HEK293T (cell line): ENCODE measurements at regions not wholly inside any gene's neighbourhood (a gene's known extent, or its start where the extent isn't known, plus 50 kb on each side); places are given as distances from the start of the nearest gene placed in this dataset.

Experiments used
- CTCF ChIA-PET: fragments of 350-600 bp; formaldehyde crosslinking; extraction: SDS; loops from one replicate; lab custom pipeline; 2021; ENCODE audit warnings: antibody characterized with exemption, inconsistent platforms; lab: Yijun Ruan, JAX
- POLR2A ChIA-PET: fragments of 350-600 bp; formaldehyde crosslinking; extraction: SDS; loops from one replicate; lab custom pipeline; 2020; ENCODE audit warnings: antibody characterized with exemption, inconsistent platforms; lab: Yijun Ruan, JAX
- DNase-seq: peaks from one replicate; pipeline ENCODE4 v3.0.0; 2012; ENCODE audit warnings: mixed read lengths; ENCODE audit errors: extremely low spot score
- ARNT ChIP-seq: fragments of 450-650 bp; IDR thresholded peaks from 2 replicates; pipeline ENCODE4 v1.6.1; 2017; ENCODE audit warnings: mild to moderate bottlenecking
- BHLHE40 ChIP-seq: fragments of 450-650 bp; IDR thresholded peaks from 2 replicates; pipeline ENCODE4 v1.6.1; 2016; ENCODE audit warnings: mild to moderate bottlenecking, moderate library complexity, borderline replicate concordance
- CTBP1 ChIP-seq: fragments of 450-650 bp; IDR thresholded peaks from 2 replicates; pipeline ENCODE4 v1.6.1; 2016; ENCODE audit warnings: borderline replicate concordance
- ELF4 ChIP-seq: fragments of 450-650 bp; IDR thresholded peaks from 2 replicates; pipeline ENCODE4 v1.6.1; 2017; ENCODE audit warnings: antibody characterized with exemption
- FOXA1 ChIP-seq: fragments of 450-650 bp; IDR thresholded peaks from 2 replicates; pipeline ENCODE4 v1.6.1; 2016; ENCODE audit warnings: mild to moderate bottlenecking
- FOXK2 ChIP-seq: fragments of 450-650 bp; IDR thresholded peaks from 2 replicates; pipeline ENCODE4 v1.6.1; 2016; ENCODE audit warnings: mild to moderate bottlenecking
- FOXM1 ChIP-seq: fragments of 450-650 bp; IDR thresholded peaks from 2 replicates; pipeline ENCODE4 v1.6.1; 2017; ENCODE audit warnings: mild to moderate bottlenecking, borderline replicate concordance
- HDGF ChIP-seq: fragments of 450-650 bp; IDR thresholded peaks from 2 replicates; pipeline ENCODE4 v1.6.1; 2017; ENCODE audit warnings: antibody characterized with exemption, borderline replicate concordance
- L3MBTL2 ChIP-seq: fragments of 450-650 bp; conservative IDR thresholded peaks from 2 replicates; pipeline ENCODE4 v1.6.1; 2016; ENCODE audit warnings: mild to moderate bottlenecking
- LEF1 ChIP-seq: fragments of 450-650 bp; IDR thresholded peaks from 2 replicates; pipeline ENCODE4 v1.6.1; 2017; ENCODE audit warnings: mild to moderate bottlenecking, borderline replicate concordance
- NFRKB ChIP-seq: fragments of 450-650 bp; IDR thresholded peaks from 2 replicates; pipeline ENCODE4 v1.6.1; 2016; ENCODE audit warnings: mild to moderate bottlenecking, moderate library complexity
- PKNOX1 ChIP-seq: fragments of 450-650 bp; IDR thresholded peaks from 2 replicates; pipeline ENCODE4 v1.6.1; 2016
- SP1 ChIP-seq: fragments of 450-650 bp; IDR thresholded peaks from 2 replicates; pipeline ENCODE4 v1.6.1; 2017
- SUZ12 ChIP-seq: fragments of 450-650 bp; IDR thresholded peaks from 2 replicates; pipeline ENCODE4 v1.6.1; 2016; ENCODE audit warnings: mild to moderate bottlenecking
- TARDBP ChIP-seq: fragments of 450-650 bp; IDR thresholded peaks from 2 replicates; pipeline ENCODE4 v1.6.1; 2016
- ZNF384 ChIP-seq: fragments of 450-650 bp; IDR thresholded peaks from 2 replicates; pipeline ENCODE4 v1.6.1; 2016

- DNase-seq = no peak
- POLR2A ChIA-PET = no interaction called here
- CTCF ChIA-PET = no interaction called here
- TF ChIP-seq L3MBTL2 (no peak), SP1 (no peak), FOXA1 (no peak), ZNF384 (no peak), NFRKB (no peak), CTBP1 (no peak), TARDBP (no peak), HDGF (no peak), FOXK2 (no peak), ARNT (no peak), SUZ12 (no peak), LEF1 (no peak), ELF4 (no peak), FOXM1 (no peak), BHLHE40 (no peak), PKNOX1 (no peak)
Observed at GRCh38 chr11:25990406-25990805, 341.5 kb upstream of the ANO3 start.

GRCh38 chr11:25991476-25991875 is 340.5 kb upstream of the ANO3 start:
- CTCF ChIA-PET = no interaction called here
- TF ChIP-seq SUZ12 (no peak), PKNOX1 (no peak), ZNF384 (no peak), L3MBTL2 (no peak), BHLHE40 (no peak), CTBP1 (no peak), ARNT (no peak), FOXM1 (no peak), HDGF (no peak), TARDBP (no peak), FOXA1 (no peak), NFRKB (no peak)

GRCh38 chr11:25992294-25992693 is 339.6 kb upstream of the ANO3 start:
- ChIA-PET CTCF (interaction anchor here (1.0 kb wide), 1 partner anchor 11 kb away, joined by 3 read pairs; no protein-coding TSS in a partner anchor), POLR2A (no interaction called here)
- DNase-seq = no peak
- TF ChIP-seq ARNT = no peak
- TF ChIP-seq SUZ12 = no peak
- TF ChIP-seq FOXK2 = no peak
- no peak for TF ChIP-seq NFRKB
- no peak for TF ChIP-seq ZNF384
- TF ChIP-seq ELF4 = no peak
- no peak for TF ChIP-seq BHLHE40
- TF ChIP-seq L3MBTL2 = no peak
- no peak for TF ChIP-seq TARDBP
- TF ChIP-seq FOXM1 = no peak
- TF ChIP-seq SP1 = no peak

More at GRCh38 chr11:25991476-25991875, 340.5 kb upstream of the ANO3 start:
- DNase-seq = no peak
- POLR2A ChIA-PET = no interaction called here

GRCh38 chr11:25993016-25993415 is 338.9 kb upstream of the ANO3 start:
- ChIA-PET CTCF (interaction anchor here (1.0 kb wide), 1 partner anchor 12 kb away, joined by 3 read pairs; no protein-coding TSS in a partner anchor), POLR2A (no interaction called here)
- DNase-seq = no peak
- no peak for TF ChIP-seq NFRKB
- TF ChIP-seq ARNT = no peak
- no peak for TF ChIP-seq SUZ12
- no peak for TF ChIP-seq TARDBP
- TF ChIP-seq CTBP1 = no peak
- TF ChIP-seq FOXM1 = no peak
- TF ChIP-seq PKNOX1 = no peak
- TF ChIP-seq SP1 = no peak
- no peak for TF ChIP-seq L3MBTL2
- TF ChIP-seq LEF1 = no peak
- TF ChIP-seq FOXK2 = no peak
- no peak for TF ChIP-seq BHLHE40
- no peak for TF ChIP-seq HDGF
- TF ChIP-seq ELF4 = no peak

GRCh38 chr11:26011474-26011873 is 320.5 kb upstream of the ANO3 start:
- CTCF ChIA-PET = interaction anchor here (0.5 kb wide), 1 partner anchor 30 kb away, joined by 3 read pairs; no protein-coding TSS in a partner anchor
- POLR2A ChIA-PET = no interaction called here
- no peak for DNase-seq
- TF ChIP-seq BHLHE40 (no peak), L3MBTL2 (no peak), FOXK2 (no peak), PKNOX1 (no peak), LEF1 (no peak), HDGF (no peak), SUZ12 (no peak), SP1 (no peak), ZNF384 (no peak), FOXM1 (no peak), ARNT (no peak), TARDBP (no peak), FOXA1 (no peak)
